Chondrocyte (in vitro differentiated cells): ENCODE measurements at regions not wholly inside any gene's neighbourhood (a gene's known extent, or its start where the extent isn't known, plus 50 kb on each side); places are given as distances from the start of the nearest gene placed in this dataset.

Experiments
- DNase-seq: peaks from one replicate; pipeline ENCODE4 v3.0.0; 2021; ENCODE audit warnings: mixed read lengths, low spot score
- H3K27ac Mint-ChIP-seq: one replicate; pipeline ENCODE4 v1.8.0; 2021; ENCODE audit warnings: mild to moderate bottlenecking, moderate library complexity, mixed read lengths; ENCODE audit not compliant: unreplicated experiment
- H3K27me3 Mint-ChIP-seq: 2 replicates; pipeline ENCODE4 v1.8.0; 2021; ENCODE audit warnings: low read depth, mixed read lengths
- H3K36me3 Mint-ChIP-seq: 2 replicates; pipeline ENCODE4 v1.8.0; 2021; ENCODE audit warnings: low read depth, mixed read lengths
- H3K4me1 Mint-ChIP-seq: 2 replicates; pipeline ENCODE4 v1.8.0; 2021; ENCODE audit warnings: low read depth, mild to moderate bottlenecking, mixed read lengths
- H3K4me3 Mint-ChIP-seq: one replicate; pipeline ENCODE4 v1.8.0; 2021; ENCODE audit warnings: mild to moderate bottlenecking, moderate library complexity, mixed read lengths; ENCODE audit not compliant: unreplicated experiment
- H3K9me3 Mint-ChIP-seq: 2 replicates; pipeline ENCODE4 v1.8.0; 2021; ENCODE audit warnings: low read depth, mixed read lengths
- CTCF ChIP-seq: fragments of 200-600 bp; sonication (generic); IDR thresholded peaks from 2 replicates; pipeline ENCODE4 v1.5.0; 2021; ENCODE audit warnings: antibody characterized with exemption, mild to moderate bottlenecking, moderate library complexity

- H3K36me3 Mint-ChIP-seq = no peaks in the 10 kb centered on the region
- no peak overlapping the region for H3K27ac Mint-ChIP-seq
- H3K4me3 Mint-ChIP-seq = no peak overlapping the region
- TF ChIP-seq CTCF = no peak
- DNase-seq = no peak
- peaks cover 5% of the 10 kb centered on the region for H3K27me3 Mint-ChIP-seq
- peaks cover 4% of the 10 kb centered on the region for H3K4me1 Mint-ChIP-seq
- H3K9me3 Mint-ChIP-seq = no peaks in the 10 kb centered on the region
Measured at GRCh38 chr3:31232055-31233025, 300.4 kb upstream of the STT3B start.

- H3K4me1 Mint-ChIP-seq = peaks cover 4% of the 10 kb centered on the region
- H3K4me3 Mint-ChIP-seq = no peak overlapping the region
- H3K9me3 Mint-ChIP-seq = no peaks in the 10 kb centered on the region
- peaks cover 6% of the 10 kb centered on the region for H3K27me3 Mint-ChIP-seq
- H3K36me3 Mint-ChIP-seq = no peaks in the 10 kb centered on the region
- H3K27ac Mint-ChIP-seq = no peak overlapping the region
- DNase-seq = no peak
- no peak for TF ChIP-seq CTCF
Measured at GRCh38 chr3:31234145-31234544, 298.6 kb upstream of the STT3B start.

- Mint-ChIP-seq H3K4me1 (peaks cover 4% of the 10 kb centered on the region), H3K4me3 (no peak overlapping the region), H3K27ac (no peak overlapping the region), H3K27me3 (peaks cover 6% of the 10 kb centered on the region), H3K9me3 (no peaks in the 10 kb centered on the region), H3K36me3 (no peaks in the 10 kb centered on the region)
- DNase-seq = no peak
- no peak for TF ChIP-seq CTCF
Measured at GRCh38 chr3:31235062-31235700, 297.5 kb upstream of the STT3B start.

- no peak for DNase-seq
- H3K4me3 Mint-ChIP-seq = no peak overlapping the region
- TF ChIP-seq CTCF = no peak
- H3K27me3 Mint-ChIP-seq = peaks cover 6% of the 10 kb centered on the region
- H3K9me3 Mint-ChIP-seq = no peaks in the 10 kb centered on the region
- no peak overlapping the region for H3K27ac Mint-ChIP-seq
- H3K4me1 Mint-ChIP-seq = no peaks in the 10 kb centered on the region
- H3K36me3 Mint-ChIP-seq = no peaks in the 10 kb centered on the region
Measured at GRCh38 chr3:31237887-31238286, 294.8 kb upstream of the STT3B start.

- no peaks in the 10 kb centered on the region for H3K9me3 Mint-ChIP-seq
- no peaks in the 10 kb centered on the region for H3K4me1 Mint-ChIP-seq
- TF ChIP-seq CTCF = no peak
- no peaks in the 10 kb centered on the region for H3K36me3 Mint-ChIP-seq
- H3K4me3 Mint-ChIP-seq = no peak overlapping the region
- no peak for DNase-seq
- H3K27me3 Mint-ChIP-seq = peaks cover 6% of the 10 kb centered on the region
- H3K27ac Mint-ChIP-seq = no peak overlapping the region
Measured at GRCh38 chr3:31240013-31240412, 292.7 kb upstream of the STT3B start.
